ENCODE measurements at regions not wholly inside any gene's neighbourhood (a gene's known extent, or its start where the extent isn't known, plus 50 kb on each side); places are given as distances from the start of the nearest gene placed in this dataset.

DNA sequence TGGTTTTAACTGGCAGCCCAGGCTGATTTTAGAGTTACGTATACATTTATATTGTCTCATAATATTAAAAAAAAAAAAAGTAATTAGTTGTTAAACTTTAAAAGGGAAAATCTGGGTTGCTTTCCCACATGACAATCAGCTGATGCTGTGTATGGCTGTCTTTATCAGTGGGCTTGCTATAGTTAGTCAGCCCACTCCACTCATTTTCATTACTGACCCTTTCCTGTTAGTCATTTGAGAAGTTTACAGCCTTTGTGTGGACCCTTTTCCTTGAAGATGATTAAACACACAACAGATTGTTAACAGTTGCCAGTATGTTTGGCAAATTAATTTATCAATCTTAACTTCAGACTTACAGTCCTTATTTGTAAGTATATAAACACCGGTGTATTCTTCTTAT lies 164.5 kb upstream of the AGR3 start:
- no peak for TF ChIP-seq TCF12 (IDR thresholded peaks at IDR 0.05; ENCODE audit: low read depth, low read length)
- no peak for TF ChIP-seq RAD21 (IDR thresholded peaks at IDR 0.05 in 1 of 2, conservative IDR thresholded peaks at IDR 0.05 in 1 of 2; ENCODE audit: low read depth in 2 of 2, low read length in 2 of 2)
